GM23248 (cell line): ENCODE measurements at regions not wholly inside any gene's neighbourhood (a gene's known extent, or its start where the extent isn't known, plus 50 kb on each side); places are given as distances from the start of the nearest gene placed in this dataset.

Experiments
- EZH2 ChIP-seq: fragments of 200-600 bp; sonication (generic); IDR thresholded peaks from 2 replicates; pipeline ENCODE4 v1.6.1; 2018; ENCODE audit warnings: antibody characterized with exemption, mild to moderate bottlenecking; ENCODE audit not compliant: insufficient read depth, poor library complexity, severe bottlenecking
- EZH2phosphoT487 ChIP-seq: fragments of 200-600 bp; sonication (generic); IDR thresholded peaks from 2 replicates; pipeline ENCODE4 v1.6.1; 2018; ENCODE audit warnings: antibody characterized with exemption, moderate library complexity, mild to moderate bottlenecking, low read depth; ENCODE audit not compliant: insufficient read depth

- TF ChIP-seq EZH2 (no peak), EZH2phosphoT487 (no peak)
Measured at GRCh38 chr2:236763857-236764256, 194.2 kb downstream of the ACKR3 start.
